ENCODE measurements at regions not wholly inside any gene's neighbourhood (a gene's known extent, or its start where the extent isn't known, plus 50 kb on each side); places are given as distances from the start of the nearest gene placed in this dataset.

GRCh38 chr6:71430018-71430417 is 141.4 kb downstream of the OGFRL1 start:
- Histone ChIP-seq H3K9ac (ENCODE audit: low read length) (no peak overlapping the region), H3K4me3 (ENCODE audit: low read depth, low read length) (no peak overlapping the region), H3K27me3 (ENCODE audit: control insufficient read depth, insufficient read depth, low read length) (peaks cover 10% of the 10 kb centered on the region; the same call in 1 of the 2 replicates), H3K4me1 (ENCODE audit: control insufficient read depth, insufficient read depth, low read length) (no peaks in the 10 kb centered on the region), H3K9me3 (ENCODE audit: control insufficient read depth, insufficient read depth, low read depth, low read length) (no peaks in the 10 kb centered on the region), H3K36me3 (ENCODE audit: control insufficient read depth, insufficient read depth, low read length) (no peaks in the 10 kb centered on the region), H3K27ac (ENCODE audit: low read depth, low read length) (no peak overlapping the region)

- Histone ChIP-seq H3K4me3 (ENCODE audit: low read depth, low read length) (no peak overlapping the region), H3K9ac (ENCODE audit: low read length) (no peak overlapping the region), H3K4me1 (ENCODE audit: control insufficient read depth, insufficient read depth, low read length) (no peaks in the 10 kb centered on the region), H3K36me3 (ENCODE audit: control insufficient read depth, insufficient read depth, low read length) (no peaks in the 10 kb centered on the region), H3K9me3 (ENCODE audit: control insufficient read depth, insufficient read depth, low read depth, low read length) (no peaks in the 10 kb centered on the region), H3K27me3 (ENCODE audit: control insufficient read depth, insufficient read depth, low read length) (no peaks in the 10 kb centered on the region), H3K27ac (ENCODE audit: low read depth, low read length) (no peak overlapping the region)
These were observed 144.8 kb downstream of the OGFRL1 start for GRCh38 chr6:71433441-71433840.

DNA sequence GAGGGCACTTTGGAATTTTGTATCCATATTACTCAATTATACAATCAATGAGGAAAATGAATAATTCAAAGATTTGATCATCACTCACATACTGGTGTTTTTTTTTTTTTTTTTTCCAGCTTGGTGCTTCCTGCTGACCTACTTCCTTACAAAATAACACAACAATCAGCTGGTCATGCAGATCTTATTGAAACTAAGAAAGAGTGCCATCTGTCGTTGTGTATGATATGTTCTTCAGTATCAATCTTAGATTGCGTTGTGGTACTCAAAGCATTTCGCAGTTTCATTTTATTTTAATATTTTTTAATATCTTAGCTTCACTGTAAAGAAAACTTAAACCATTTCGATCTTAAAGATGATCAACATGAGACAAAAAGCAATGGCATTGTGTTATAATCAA is 155.6 kb downstream of the OGFRL1 start:
- Histone ChIP-seq H3K9ac (ENCODE audit: low read length) (no peak overlapping the region), H3K27me3 (ENCODE audit: control insufficient read depth, insufficient read depth, low read length) (no peaks in the 10 kb centered on the region), H3K9me3 (ENCODE audit: control insufficient read depth, insufficient read depth, low read depth, low read length) (no peaks in the 10 kb centered on the region), H3K4me3 (ENCODE audit: low read depth, low read length) (no peak overlapping the region), H3K4me1 (ENCODE audit: control insufficient read depth, insufficient read depth, low read length) (no peaks in the 10 kb centered on the region), H3K27ac (ENCODE audit: low read depth, low read length) (no peak overlapping the region), H3K36me3 (ENCODE audit: control insufficient read depth, insufficient read depth, low read length) (no peaks in the 10 kb centered on the region)

DNA sequence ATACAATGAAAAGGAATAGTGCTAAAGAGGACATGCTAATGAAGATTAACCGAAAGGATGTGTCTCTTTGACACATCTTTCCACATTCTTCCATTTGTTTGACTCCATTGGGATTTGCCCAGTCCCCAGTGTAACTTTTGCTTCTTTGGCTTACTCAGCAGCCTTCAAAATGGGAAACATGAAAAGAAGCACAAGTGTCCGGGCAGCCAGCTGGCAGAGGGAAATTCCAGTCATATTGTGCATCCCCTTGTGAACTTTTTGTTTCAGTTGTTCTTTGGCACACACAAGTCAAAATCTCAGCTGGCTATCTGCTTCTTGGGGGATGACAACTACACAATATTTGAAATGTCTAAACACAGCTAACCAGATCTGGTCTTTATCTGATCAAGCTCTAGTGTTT is 157.4 kb downstream of the OGFRL1 start:
- Histone ChIP-seq H3K27ac (ENCODE audit: low read depth, low read length) (no peak overlapping the region), H3K4me1 (ENCODE audit: control insufficient read depth, insufficient read depth, low read length) (no peaks in the 10 kb centered on the region)

DNA sequence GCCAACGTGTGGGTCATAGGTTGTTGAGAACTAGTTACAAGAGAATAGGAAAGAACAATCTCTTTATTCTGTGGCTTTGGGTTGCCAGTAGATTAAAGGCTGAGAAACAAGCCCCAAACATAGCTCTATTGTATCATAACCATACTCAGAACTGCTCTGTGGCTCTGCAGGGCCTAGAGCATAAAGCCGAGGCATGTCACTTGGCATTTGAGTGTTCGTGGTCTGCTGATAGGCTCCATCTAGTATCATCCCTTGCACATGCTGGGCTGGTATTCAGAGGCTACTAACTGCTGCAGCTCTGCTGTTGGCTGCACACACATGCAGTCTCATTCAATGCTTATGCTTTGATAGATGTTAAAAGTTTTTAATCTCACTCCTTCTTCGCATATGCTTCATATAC is 157.9 kb downstream of the OGFRL1 start:
- H3K27ac ChIP-seq (ENCODE audit: low read depth, low read length): no peak overlapping the region
- H3K36me3 ChIP-seq (ENCODE audit: control insufficient read depth, insufficient read depth, low read length): no peaks in the 10 kb centered on the region
- no peak overlapping the region for H3K9ac ChIP-seq (ENCODE audit: low read length)
- no peaks in the 10 kb centered on the region for H3K4me1 ChIP-seq (ENCODE audit: control insufficient read depth, insufficient read depth, low read length)
- H3K4me3 ChIP-seq (ENCODE audit: low read depth, low read length): no peak overlapping the region
- no peaks in the 10 kb centered on the region for H3K9me3 ChIP-seq (ENCODE audit: control insufficient read depth, insufficient read depth, low read depth, low read length)
- no peaks in the 10 kb centered on the region for H3K27me3 ChIP-seq (ENCODE audit: control insufficient read depth, insufficient read depth, low read length)

More for the DNA sequence above, 157.4 kb downstream of the OGFRL1 start:
- no peaks in the 10 kb centered on the region for H3K9me3 ChIP-seq (ENCODE audit: control insufficient read depth, insufficient read depth, low read depth, low read length)
- H3K27me3 ChIP-seq (ENCODE audit: control insufficient read depth, insufficient read depth, low read length): no peaks in the 10 kb centered on the region
- H3K36me3 ChIP-seq (ENCODE audit: control insufficient read depth, insufficient read depth, low read length): no peaks in the 10 kb centered on the region
- H3K9ac ChIP-seq (ENCODE audit: low read length): no peak overlapping the region
- H3K4me3 ChIP-seq (ENCODE audit: low read depth, low read length): no peak overlapping the region

DNA sequence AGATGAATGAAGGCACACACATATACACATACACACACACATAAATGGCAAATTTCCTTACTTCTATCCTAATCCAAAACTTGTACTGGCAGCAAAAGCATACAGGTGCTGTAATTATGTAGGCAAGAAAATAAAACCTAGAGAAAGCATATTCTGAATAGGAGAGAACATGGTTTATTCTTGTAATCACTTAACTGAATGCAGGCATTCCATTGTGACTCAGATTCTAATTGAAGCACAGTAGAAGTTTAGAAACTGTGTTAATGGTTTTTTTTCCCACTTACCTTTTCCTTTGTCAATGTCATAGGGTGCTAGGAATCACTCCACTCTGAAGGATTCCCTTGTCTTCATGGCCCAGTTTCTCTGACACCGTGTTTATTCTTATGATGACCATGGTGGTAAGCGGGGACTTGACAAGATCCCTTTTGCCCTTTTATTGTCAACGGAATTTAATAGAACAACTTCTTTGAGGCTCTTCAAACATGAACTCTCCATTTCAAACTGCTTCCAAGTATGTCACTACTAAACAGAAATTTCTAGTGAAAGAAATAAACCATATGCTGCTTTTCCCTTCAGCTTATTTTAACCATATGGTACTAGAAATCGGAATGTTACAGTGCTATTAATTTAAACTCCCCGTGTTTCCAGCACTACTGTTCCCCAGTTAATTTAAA is 164.2 kb downstream of the OGFRL1 start:
- Histone ChIP-seq H3K4me1 (ENCODE audit: control insufficient read depth, insufficient read depth, low read length) (no peaks in the 10 kb centered on the region), H3K9me3 (ENCODE audit: control insufficient read depth, insufficient read depth, low read depth, low read length) (no peaks in the 10 kb centered on the region)

GRCh38 chr6:71453371-71453706 is 164.7 kb downstream of the OGFRL1 start:
- Histone ChIP-seq H3K9me3 (ENCODE audit: control insufficient read depth, insufficient read depth, low read depth, low read length) (no peaks in the 10 kb centered on the region), H3K36me3 (ENCODE audit: control insufficient read depth, insufficient read depth, low read length) (no peaks in the 10 kb centered on the region), H3K4me3 (ENCODE audit: low read depth, low read length) (no peak overlapping the region), H3K4me1 (ENCODE audit: control insufficient read depth, insufficient read depth, low read length) (no peaks in the 10 kb centered on the region), H3K9ac (ENCODE audit: low read length) (no peak overlapping the region), H3K27me3 (ENCODE audit: control insufficient read depth, insufficient read depth, low read length) (no peaks in the 10 kb centered on the region), H3K27ac (ENCODE audit: low read depth, low read length) (no peak overlapping the region)

More for the DNA sequence above, 164.2 kb downstream of the OGFRL1 start:
- no peak overlapping the region for H3K9ac ChIP-seq (ENCODE audit: low read length)
- no peaks in the 10 kb centered on the region for H3K36me3 ChIP-seq (ENCODE audit: control insufficient read depth, insufficient read depth, low read length)
- no peak overlapping the region for H3K4me3 ChIP-seq (ENCODE audit: low read depth, low read length)
- no peaks in the 10 kb centered on the region for H3K27me3 ChIP-seq (ENCODE audit: control insufficient read depth, insufficient read depth, low read length)
- no peak overlapping the region for H3K27ac ChIP-seq (ENCODE audit: low read depth, low read length)

GRCh38 chr6:71454056-71454455 is 165.4 kb downstream of the OGFRL1 start:
- H3K4me1 ChIP-seq (ENCODE audit: control insufficient read depth, insufficient read depth, low read length): no peaks in the 10 kb centered on the region
- H3K27ac ChIP-seq (ENCODE audit: low read depth, low read length): no peak overlapping the region
- H3K9me3 ChIP-seq (ENCODE audit: control insufficient read depth, insufficient read depth, low read depth, low read length): no peaks in the 10 kb centered on the region
- H3K27me3 ChIP-seq (ENCODE audit: control insufficient read depth, insufficient read depth, low read length): no peaks in the 10 kb centered on the region
- no peaks in the 10 kb centered on the region for H3K36me3 ChIP-seq (ENCODE audit: control insufficient read depth, insufficient read depth, low read length)
- no peak overlapping the region for H3K9ac ChIP-seq (ENCODE audit: low read length)
- no peak overlapping the region for H3K4me3 ChIP-seq (ENCODE audit: low read depth, low read length)

DNA sequence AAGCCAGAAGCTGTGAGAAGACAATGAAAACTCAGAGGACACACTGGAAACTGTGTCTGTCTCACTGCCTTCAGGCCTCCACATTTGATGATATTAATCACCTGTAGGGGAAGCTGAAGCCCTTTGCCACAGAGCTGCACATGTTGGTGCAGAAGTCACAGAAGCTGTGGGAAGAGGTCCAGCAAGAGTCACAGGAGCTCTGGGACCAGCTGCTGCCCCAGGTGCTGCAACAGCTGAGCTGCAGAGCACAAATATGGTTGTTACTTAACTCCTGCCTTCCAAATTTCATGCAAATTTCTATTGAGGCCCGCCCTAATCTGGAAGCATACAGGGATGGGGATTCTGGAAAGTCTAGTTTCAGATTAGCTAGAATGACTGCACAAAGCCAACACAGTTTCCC is 169.3 kb downstream of the OGFRL1 start:
- Histone ChIP-seq H3K36me3 (ENCODE audit: control insufficient read depth, insufficient read depth, low read length) (no peaks in the 10 kb centered on the region), H3K9me3 (ENCODE audit: control insufficient read depth, insufficient read depth, low read depth, low read length) (0 out of 2 replicates have a peak, but pooled peaks cover 2% of the 10 kb centered on the region), H3K27me3 (ENCODE audit: control insufficient read depth, insufficient read depth, low read length) (no peaks in the 10 kb centered on the region), H3K27ac (ENCODE audit: low read depth, low read length) (no peak overlapping the region), H3K4me3 (ENCODE audit: low read depth, low read length) (no peak overlapping the region), H3K9ac (ENCODE audit: low read length) (no peak overlapping the region), H3K4me1 (ENCODE audit: control insufficient read depth, insufficient read depth, low read length) (no peaks in the 10 kb centered on the region)

DNA sequence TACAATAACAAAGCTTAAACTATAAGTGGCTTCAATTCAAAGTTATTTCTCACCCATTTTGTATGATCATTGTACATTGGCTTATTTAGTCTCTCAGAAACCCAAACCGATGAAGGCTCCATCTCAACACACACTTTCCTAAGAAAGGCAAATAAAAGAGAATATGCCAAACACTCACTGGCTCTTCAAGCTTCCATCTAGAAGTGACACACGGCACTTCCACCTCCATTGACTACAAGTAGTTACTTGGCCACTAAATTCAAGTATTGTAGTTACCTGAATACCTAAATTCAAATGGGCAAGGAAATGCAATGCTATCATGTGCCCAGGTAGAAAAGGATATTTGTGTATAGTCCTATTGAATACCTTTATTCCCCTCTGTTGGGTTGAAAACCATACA is 170.6 kb downstream of the OGFRL1 start:
- no peak overlapping the region for H3K9ac ChIP-seq (ENCODE audit: low read length)
- no peak overlapping the region for H3K4me3 ChIP-seq (ENCODE audit: low read depth, low read length)
- peaks cover 3% of the 10 kb centered on the region; the same call in 1 of the 2 replicates for H3K9me3 ChIP-seq (ENCODE audit: control insufficient read depth, insufficient read depth, low read depth, low read length)
- no peak overlapping the region for H3K27ac ChIP-seq (ENCODE audit: low read depth, low read length)
- H3K4me1 ChIP-seq (ENCODE audit: control insufficient read depth, insufficient read depth, low read length): no peaks in the 10 kb centered on the region
- H3K27me3 ChIP-seq (ENCODE audit: control insufficient read depth, insufficient read depth, low read length): no peaks in the 10 kb centered on the region
- no peaks in the 10 kb centered on the region for H3K36me3 ChIP-seq (ENCODE audit: control insufficient read depth, insufficient read depth, low read length)

DNA sequence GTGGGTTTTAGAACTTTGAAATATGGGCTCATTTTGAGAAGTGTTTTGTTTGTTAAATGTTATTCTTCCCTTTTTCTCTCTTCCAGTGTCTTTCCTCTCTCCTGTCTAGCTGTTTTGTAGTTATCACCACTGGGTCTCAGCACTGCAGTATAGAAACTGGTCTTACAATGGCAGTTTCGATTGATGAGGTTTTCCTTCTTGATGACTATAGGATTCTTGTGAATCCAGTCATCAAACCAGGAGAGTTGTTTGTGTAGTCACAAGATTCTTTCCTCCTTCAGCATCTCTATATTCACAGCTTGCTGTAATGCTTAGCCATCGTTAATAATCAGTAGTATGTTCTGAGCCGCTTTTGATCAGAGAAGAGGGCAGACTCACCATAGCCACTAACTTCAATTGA is 172.3 kb downstream of the OGFRL1 start:
- H3K4me1 ChIP-seq (ENCODE audit: control insufficient read depth, insufficient read depth, low read length): no peaks in the 10 kb centered on the region
- H3K27ac ChIP-seq (ENCODE audit: low read depth, low read length): no peak overlapping the region
- H3K9ac ChIP-seq (ENCODE audit: low read length): no peak overlapping the region
- H3K36me3 ChIP-seq (ENCODE audit: control insufficient read depth, insufficient read depth, low read length): no peaks in the 10 kb centered on the region
- peaks cover 15% of the 10 kb centered on the region; the same call in 1 of the 2 replicates for H3K9me3 ChIP-seq (ENCODE audit: control insufficient read depth, insufficient read depth, low read depth, low read length)
- H3K27me3 ChIP-seq (ENCODE audit: control insufficient read depth, insufficient read depth, low read length): no peaks in the 10 kb centered on the region
- H3K4me3 ChIP-seq (ENCODE audit: low read depth, low read length): no peak overlapping the region
